Upper lobe of left lung (tissue), 4 donors: ENCODE measurements at regions not wholly inside any gene's neighbourhood (a gene's known extent, or its start where the extent isn't known, plus 50 kb on each side); places are given as distances from the start of the nearest gene placed in this dataset.

Experiments used
- EP300 ChIP-seq, 4 donors: sonication (generic); formaldehyde crosslinking; IDR thresholded peaks; one replicate each; pipeline ENCODE4 v1.5.1; 2017; ENCODE audit warnings: antibody characterized with exemption in 4 of 4, control low read depth in 2 of 4
- POLR2A ChIP-seq, 4 donors: fragments of 450-650 bp; IDR thresholded peaks; one replicate each; pipeline ENCODE4 v1.5.1; 2016 to 2017; ENCODE audit warnings: antibody characterized with exemption in 4 of 4, mild to moderate bottlenecking in 2 of 4
- POLR2AphosphoS5 ChIP-seq, 2 donors: sonication (generic); formaldehyde crosslinking; IDR thresholded peaks; one replicate each; pipeline ENCODE4 v1.5.1; 2017; ENCODE audit warnings: antibody characterized with exemption in 2 of 2
- TF ChIP-seq, protein P1 (sequence below), 6 experiments: fragments of 450-650 bp in 4 of 6; fragments of 200-600 bp in 2 of 6; sonication (generic) in 2 of 6; IDR thresholded peaks; one replicate each; pipeline ENCODE4 v1.5.1; 2016 to 2019; ENCODE audit warnings: antibody characterized with exemption in 6 of 6

DNA sequence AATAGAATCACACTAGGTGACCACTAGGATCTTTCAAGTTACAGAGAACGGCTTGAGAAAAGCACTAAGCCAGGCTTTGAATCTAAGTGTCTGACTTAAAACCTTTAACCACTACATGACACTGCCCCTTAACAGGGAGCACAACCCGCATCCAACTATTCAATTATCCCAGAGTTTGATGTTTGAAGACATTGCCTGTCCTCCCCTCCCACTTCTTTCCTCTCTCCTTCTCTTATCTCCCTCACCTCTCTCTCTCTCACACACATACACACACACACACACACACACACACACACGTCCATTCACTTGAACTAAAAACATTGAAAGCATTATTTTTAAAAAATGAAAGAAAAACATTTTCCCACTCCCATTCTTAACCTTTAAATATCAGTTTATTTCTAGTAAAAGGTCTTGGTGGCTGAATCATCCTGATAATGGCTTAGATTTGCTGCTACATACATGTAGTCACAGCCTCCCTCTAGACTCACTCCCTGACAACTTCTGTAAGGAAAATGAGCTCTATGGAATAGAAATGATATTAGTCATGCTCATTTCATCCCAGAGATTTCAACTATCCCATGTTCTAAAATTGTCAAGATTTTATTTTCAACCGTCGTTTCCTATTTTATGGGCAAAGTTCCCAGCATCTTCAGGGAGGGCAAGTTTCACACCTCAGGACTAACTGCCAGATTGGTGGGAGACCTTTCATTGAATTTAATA, 53.5 kb upstream of the RAP1B start:
- TF ChIP-seq EP300 (IDR thresholded peaks at IDR 0.05) (no peak), POLR2A (IDR thresholded peaks at IDR 0.05) (no peak), POLR2AphosphoS5 (IDR thresholded peaks at IDR 0.05) (no peak)
- TF ChIP-seq, protein P1, sequence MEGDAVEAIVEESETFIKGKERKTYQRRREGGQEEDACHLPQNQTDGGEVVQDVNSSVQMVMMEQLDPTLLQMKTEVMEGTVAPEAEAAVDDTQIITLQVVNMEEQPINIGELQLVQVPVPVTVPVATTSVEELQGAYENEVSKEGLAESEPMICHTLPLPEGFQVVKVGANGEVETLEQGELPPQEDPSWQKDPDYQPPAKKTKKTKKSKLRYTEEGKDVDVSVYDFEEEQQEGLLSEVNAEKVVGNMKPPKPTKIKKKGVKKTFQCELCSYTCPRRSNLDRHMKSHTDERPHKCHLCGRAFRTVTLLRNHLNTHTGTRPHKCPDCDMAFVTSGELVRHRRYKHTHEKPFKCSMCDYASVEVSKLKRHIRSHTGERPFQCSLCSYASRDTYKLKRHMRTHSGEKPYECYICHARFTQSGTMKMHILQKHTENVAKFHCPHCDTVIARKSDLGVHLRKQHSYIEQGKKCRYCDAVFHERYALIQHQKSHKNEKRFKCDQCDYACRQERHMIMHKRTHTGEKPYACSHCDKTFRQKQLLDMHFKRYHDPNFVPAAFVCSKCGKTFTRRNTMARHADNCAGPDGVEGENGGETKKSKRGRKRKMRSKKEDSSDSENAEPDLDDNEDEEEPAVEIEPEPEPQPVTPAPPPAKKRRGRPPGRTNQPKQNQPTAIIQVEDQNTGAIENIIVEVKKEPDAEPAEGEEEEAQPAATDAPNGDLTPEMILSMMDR (IDR thresholded peaks at IDR 0.05), result no peak
